GM21528 (cell line): ENCODE measurements at regions not wholly inside any gene's neighbourhood (a gene's known extent, or its start where the extent isn't known, plus 50 kb on each side); places are given as distances from the start of the nearest gene placed in this dataset.
"Not testable (repeated sequence)": the region's sequence is repeated elsewhere in the genome, so short reads cannot be mapped to it uniquely, and the experiment has no call there.

ENCODE experiments used
- ATAC-seq: cut with Tn5 transposase; IDR thresholded peaks from one replicate; pipeline ENCODE4 v1.9.1; 2021; ENCODE audit warnings: mild to moderate bottlenecking, moderate library complexity; ENCODE audit not compliant: unreplicated experiment, low FRiP score

- ATAC-seq = no peak
Observed at GRCh38 chr9:22649384-22649783, 202.8 kb downstream of the DMRTA1 start.

DNA sequence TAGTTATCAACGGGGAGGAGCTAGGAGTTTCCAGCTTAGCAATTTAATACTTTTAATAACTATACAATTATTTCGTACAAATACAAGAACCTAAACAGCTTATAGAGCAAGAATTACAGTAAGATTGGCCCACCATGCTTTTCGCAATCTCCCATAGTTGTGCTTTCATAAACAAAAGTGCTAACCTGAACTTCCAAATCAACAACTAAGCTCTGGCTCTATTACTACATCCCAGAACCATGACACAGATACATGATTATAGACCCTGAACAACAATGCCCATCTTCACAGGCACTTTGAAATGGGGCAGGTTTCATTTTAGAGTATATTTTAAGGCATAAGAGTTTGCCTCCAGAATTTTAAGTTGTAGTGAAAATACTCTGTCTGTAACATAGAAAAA is 203.5 kb downstream of the DMRTA1 start:
- ATAC-seq = no peak

DNA sequence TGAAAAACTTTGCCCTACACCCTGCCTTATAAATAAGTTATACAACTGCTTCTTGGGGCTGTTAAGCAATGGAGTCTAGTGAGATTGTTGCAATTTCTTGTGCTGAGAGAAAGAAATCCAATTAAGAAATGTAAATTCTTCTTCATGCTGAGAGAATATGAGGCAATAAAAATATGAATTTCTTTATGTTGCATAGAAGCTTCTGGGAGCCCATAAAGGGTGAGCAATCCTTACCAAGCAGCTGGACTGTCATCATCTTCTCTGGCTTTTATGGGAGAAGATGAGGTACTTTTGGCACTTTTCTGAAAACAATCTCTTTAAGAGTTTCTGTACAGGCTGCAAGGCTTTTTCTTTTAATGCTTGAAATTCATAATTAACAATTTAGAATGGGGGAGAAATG is 204.3 kb downstream of the DMRTA1 start:
- no peak for ATAC-seq

DNA sequence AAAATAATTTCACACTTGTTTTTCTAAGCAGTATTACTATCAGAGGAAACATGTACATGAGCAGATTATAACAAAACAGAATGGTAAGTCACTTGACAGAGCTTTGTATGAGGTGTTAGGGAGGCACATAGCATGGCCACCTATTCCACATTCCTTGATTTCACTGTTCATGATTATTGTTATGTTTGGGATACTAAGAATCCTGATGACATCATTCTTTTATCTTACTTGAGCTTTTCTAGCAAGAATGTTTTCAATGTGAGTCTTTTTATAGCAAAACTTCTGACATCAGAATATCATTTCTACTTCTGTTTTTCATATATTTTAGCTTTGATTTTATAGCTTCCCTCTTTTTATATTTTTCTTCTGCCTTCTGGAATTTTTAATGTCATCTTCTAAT is 208.2 kb downstream of the DMRTA1 start:
- no peak for ATAC-seq

DNA sequence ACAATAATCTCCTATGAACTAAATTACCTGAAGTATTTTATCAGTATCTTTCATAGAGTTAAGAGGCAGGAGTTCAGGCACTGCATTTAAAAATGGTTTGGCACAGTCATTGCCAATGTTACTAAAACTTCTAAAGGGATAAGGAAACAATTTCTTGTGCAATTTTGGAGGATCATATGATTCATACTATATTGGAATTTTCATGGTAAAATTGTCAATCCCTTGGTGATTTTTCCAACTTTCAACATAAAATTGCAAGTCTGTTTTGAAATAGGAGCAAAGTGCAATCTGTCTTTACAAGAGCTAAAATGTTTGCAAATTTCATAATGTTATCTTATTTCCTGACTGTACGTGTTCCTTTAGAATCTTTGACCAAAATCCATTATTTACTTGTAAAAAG is 211.1 kb downstream of the DMRTA1 start:
- no peak for ATAC-seq

GRCh38 chr9:22658484-22658883 is 211.9 kb downstream of the DMRTA1 start:
- ATAC-seq = not testable (repeated sequence)

DNA sequence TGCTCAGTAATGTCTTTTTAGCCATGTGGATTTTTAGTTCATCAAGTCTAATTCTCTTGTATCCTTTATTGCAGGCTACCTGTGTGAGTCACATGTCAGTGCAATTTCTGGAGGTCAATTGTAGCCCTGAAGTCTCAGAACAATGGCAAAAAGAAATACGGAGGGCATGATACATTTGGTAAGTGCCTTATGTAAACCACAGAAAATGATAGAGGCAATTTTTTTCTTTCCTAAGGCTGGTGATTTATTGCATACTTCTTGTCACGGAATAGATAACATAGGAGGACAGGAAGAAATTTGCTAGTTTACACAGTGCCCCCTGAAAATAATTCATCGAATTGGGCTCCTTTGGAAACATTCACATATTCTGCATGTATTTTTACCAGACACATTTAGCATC is 235.9 kb downstream of the DMRTA1 start:
- ATAC-seq = no peak

GRCh38 chr9:22682961-22683699 is 236.5 kb downstream of the DMRTA1 start:
- no peak for ATAC-seq

- no peak for ATAC-seq
Observed at GRCh38 chr9:22683700-22684075, 237.1 kb downstream of the DMRTA1 start.

- no peak for ATAC-seq
Observed at GRCh38 chr9:22693156-22693555, 246.5 kb downstream of the DMRTA1 start.

DNA sequence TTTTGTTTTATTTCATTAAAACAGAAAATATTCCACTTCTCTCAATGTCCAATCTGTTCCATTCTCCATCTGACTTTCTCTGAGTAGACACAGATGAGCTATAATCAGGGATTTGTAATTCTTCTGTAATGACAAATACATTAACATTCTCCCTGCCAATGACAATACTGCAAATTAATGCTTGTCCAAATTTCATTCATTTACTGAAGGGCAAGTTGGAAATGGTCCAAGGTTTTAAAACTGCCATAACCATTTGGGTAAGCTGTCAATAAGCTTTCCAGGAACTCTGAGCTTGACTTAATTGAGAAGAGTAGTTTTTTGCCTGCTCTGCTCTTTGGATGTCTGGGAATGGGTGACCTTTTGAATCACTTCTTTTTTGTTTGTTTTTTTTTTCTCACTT is 253.5 kb downstream of the DMRTA1 start:
- no peak for ATAC-seq

DNA sequence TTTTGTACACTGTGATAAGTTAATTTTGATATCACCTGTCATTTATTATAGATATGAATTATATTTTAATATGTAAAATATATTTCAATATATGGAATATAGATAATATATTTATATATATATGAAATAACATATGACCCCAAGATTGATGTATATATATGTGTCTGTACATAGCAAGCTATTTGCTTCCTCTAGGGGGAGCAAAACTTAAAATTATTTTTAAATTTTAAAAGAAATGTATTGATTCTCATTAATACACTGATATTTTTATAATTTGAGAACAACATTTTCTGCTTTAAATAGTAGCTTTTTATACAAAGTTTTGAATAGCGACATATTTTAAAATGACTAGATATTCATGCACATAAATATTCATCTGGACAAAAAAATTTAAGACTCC is 272.0 kb downstream of the DMRTA1 start:
- no peak for ATAC-seq

DNA sequence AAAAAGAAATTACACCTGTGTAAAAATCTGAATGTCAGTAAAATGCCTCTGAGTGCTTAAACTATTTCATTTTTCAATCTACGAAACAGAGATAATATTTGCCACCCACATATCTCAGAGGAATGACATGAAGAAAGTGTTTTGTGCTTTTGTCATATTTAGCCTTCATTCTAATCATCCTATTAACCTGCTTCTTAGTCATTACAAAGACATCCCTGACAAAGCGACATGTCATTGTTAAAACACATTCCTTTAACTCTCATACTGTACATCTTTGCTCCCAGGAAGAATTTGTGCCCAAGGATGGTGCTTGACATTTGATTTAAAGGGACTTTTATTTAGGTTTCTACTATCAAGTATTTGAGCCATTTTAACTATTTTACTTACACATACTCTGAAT is 275.9 kb downstream of the DMRTA1 start:
- no peak for ATAC-seq

DNA sequence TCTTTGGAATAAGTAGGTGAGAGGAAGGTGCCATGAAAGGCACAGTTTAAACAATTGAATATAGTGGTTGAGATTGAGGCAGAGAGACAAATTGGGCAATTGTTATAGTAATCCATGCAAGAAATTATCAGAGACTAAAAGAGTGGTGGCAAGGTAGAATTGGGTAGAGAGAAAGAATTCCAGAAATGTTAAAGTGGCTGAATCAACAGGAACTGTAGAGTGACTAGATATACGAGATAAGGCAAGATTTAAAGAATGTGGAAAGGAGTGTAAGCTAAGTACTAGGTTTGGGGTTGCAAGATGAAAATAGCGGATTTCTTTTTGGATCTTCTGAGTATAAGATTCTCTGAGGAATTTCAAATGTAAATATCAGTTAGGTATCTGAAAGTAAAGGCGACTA is 285.2 kb downstream of the DMRTA1 start:
- no peak for ATAC-seq

DNA sequence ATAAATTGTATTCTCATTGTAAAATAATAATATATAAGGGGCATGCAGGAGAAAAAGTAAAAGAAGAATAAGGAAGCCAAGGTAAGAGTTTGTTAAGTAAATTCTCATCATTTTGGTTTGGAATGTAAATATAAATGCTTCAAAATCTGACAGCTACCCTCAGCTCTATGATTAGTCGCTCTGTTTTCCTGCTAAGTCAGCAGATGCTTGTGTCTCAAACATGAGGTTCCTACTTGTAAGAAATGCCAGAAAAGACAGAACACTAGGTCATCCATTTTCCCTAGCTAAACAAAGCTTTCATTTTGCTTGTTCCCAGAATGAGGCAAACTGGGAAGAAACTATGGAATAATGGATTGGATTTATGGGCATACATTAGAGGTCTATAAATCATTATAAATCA is 293.1 kb downstream of the DMRTA1 start:
- ATAC-seq = no peak

- no peak for ATAC-seq
Observed at GRCh38 chr9:22740781-22741180, 294.2 kb downstream of the DMRTA1 start.

- ATAC-seq = no peak
Observed at GRCh38 chr9:22742401-22742800, 295.8 kb downstream of the DMRTA1 start.

DNA sequence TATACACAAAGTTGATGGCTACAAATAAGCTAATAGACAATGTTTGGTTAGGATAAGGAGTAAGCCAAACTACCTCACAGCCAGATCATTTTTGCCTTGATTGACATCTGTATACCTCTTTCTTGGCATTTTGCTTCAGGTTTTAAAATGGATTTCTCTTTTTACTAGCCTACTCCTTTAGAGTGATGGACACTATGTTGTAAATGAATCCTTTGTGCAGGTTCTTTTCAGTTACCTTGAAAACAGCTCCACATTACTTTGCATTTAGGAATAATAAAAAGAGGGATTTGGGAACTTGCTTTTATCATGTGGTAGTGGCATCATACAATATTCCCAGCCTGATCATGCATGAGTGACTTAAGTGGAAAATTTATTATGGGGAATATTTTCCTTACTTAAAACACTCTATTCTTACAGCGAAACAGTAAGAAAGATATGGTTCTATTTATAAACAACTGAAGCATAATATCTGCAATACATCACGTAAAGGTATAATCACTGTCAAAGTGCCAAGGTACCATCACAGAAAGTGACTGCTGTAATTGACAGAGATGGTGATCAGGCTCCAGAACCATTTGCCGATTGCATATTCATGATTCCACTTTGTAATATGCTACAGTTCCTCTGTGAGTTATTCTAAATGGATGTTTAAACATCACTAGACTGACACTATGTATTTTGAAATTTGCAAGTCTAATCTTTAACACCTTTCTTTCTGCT is 327.0 kb downstream of the DMRTA1 start:
- ATAC-seq = no peak

- ATAC-seq = no peak
Observed at GRCh38 chr9:22790329-22790728, 343.7 kb downstream of the DMRTA1 start.

GRCh38 chr9:22808876-22809275 is 362.3 kb downstream of the DMRTA1 start:
- ATAC-seq = no peak

GRCh38 chr9:22809371-22809770 is 362.7 kb downstream of the DMRTA1 start:
- no peak for ATAC-seq

GRCh38 chr9:22813529-22813928 is 366.9 kb downstream of the DMRTA1 start:
- ATAC-seq = no peak
